K562 (cell line): ENCODE measurements at regions not wholly inside any gene's neighbourhood (a gene's known extent, or its start where the extent isn't known, plus 50 kb on each side); places are given as distances from the start of the nearest gene placed in this dataset.

Source experiments
- EP300 ChIP-seq: IDR thresholded peaks from 2 replicates; pipeline ENCODE4 v1.6.1; 2012; ENCODE audit warnings: low read length, improper control_type of control experiment
- MAFK ChIP-seq: IDR thresholded peaks from 2 replicates; pipeline ENCODE4 v1.6.1; 2011; ENCODE audit warnings: low read length, improper control_type of control experiment
- TF ChIP-seq, protein P1 (sequence below): sonication (generic); formaldehyde crosslinking; IDR thresholded peaks from 2 replicates; pipeline ENCODE4 v1.5.0; 2020; ENCODE audit warnings: missing genetic modification reagents
- TF ChIP-seq, protein P2 (sequence below): sonication (generic); formaldehyde crosslinking; IDR thresholded peaks from 2 replicates; pipeline ENCODE4 v1.8.1; 2023; ENCODE audit warnings: mild to moderate bottlenecking, missing genetic modification reagents

DNA sequence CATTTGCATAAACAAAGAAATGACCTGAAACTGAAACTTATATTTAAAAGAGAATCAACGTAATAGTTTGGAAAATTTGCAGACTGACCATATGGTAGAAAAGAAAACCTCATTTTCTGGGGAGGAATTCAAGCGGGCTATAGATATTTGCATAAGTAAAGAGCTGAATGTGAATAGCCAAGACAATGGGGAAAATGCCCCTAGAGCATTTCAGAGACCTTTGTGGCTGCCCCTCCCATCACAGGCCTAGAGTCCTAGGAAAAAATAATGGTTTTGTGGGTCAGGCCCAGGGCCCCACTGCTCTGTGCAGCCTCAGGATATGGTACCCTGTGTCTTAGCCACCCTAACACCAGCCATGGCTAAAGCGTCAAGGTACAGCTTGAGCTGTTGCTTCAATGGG lies 480.6 kb upstream of the MBL2 start:
- TF ChIP-seq, protein P1, sequence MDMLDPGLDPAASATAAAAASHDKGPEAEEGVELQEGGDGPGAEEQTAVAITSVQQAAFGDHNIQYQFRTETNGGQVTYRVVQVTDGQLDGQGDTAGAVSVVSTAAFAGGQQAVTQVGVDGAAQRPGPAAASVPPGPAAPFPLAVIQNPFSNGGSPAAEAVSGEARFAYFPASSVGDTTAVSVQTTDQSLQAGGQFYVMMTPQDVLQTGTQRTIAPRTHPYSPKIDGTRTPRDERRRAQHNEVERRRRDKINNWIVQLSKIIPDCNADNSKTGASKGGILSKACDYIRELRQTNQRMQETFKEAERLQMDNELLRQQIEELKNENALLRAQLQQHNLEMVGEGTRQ (CRISPR knock-in tag), result no peak
- TF ChIP-seq, protein P2, sequence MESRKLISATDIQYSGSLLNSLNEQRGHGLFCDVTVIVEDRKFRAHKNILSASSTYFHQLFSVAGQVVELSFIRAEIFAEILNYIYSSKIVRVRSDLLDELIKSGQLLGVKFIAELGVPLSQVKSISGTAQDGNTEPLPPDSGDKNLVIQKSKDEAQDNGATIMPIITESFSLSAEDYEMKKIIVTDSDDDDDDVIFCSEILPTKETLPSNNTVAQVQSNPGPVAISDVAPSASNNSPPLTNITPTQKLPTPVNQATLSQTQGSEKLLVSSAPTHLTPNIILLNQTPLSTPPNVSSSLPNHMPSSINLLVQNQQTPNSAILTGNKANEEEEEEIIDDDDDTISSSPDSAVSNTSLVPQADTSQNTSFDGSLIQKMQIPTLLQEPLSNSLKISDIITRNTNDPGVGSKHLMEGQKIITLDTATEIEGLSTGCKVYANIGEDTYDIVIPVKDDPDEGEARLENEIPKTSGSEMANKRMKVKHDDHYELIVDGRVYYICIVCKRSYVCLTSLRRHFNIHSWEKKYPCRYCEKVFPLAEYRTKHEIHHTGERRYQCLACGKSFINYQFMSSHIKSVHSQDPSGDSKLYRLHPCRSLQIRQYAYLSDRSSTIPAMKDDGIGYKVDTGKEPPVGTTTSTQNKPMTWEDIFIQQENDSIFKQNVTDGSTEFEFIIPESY (CRISPR knock-in tag), result no peak
- TF ChIP-seq MAFK, result no peak
- TF ChIP-seq EP300, result no peak
